ENCODE measurements at regions not wholly inside any gene's neighbourhood (a gene's known extent, or its start where the extent isn't known, plus 50 kb on each side); places are given as distances from the start of the nearest gene placed in this dataset.

- Histone ChIP-seq H3K4me3 (ENCODE audit: insufficient read depth, low read depth, low read length) (no peak overlapping the region), H3K36me3 (replicated peaks; ENCODE audit: control insufficient read depth, insufficient read depth, low read length) (no peaks in the 10 kb centered on the region), H3K27me3 (ENCODE audit: control insufficient read depth, insufficient read depth, low read length) (no peaks in the 10 kb centered on the region)
- DNase-seq: no peak
These were observed 418.0 kb downstream of the ZNF536 start for GRCh38 chr19:30790056-30790680.

- no peaks in the 10 kb centered on the region for H3K36me3 ChIP-seq (replicated peaks; ENCODE audit: control insufficient read depth, insufficient read depth, low read length)
- no peak overlapping the region for H3K4me3 ChIP-seq (ENCODE audit: insufficient read depth, low read depth, low read length)
- peak; percentile 3 for DNase-seq
- H3K27me3 ChIP-seq (ENCODE audit: control insufficient read depth, insufficient read depth, low read length): no peaks in the 10 kb centered on the region
These were observed 416.1 kb downstream of the ZNF536 start for GRCh38 chr19:30788105-30788765.

- H3K4me3 ChIP-seq (ENCODE audit: insufficient read depth, low read depth, low read length): no peak overlapping the region
- no peaks in the 10 kb centered on the region for H3K27me3 ChIP-seq (ENCODE audit: control insufficient read depth, insufficient read depth, low read length)
- H3K36me3 ChIP-seq (replicated peaks; ENCODE audit: control insufficient read depth, insufficient read depth, low read length): no peaks in the 10 kb centered on the region
- peak; percentile 41 for DNase-seq
These were observed 413.4 kb downstream of the ZNF536 start for GRCh38 chr19:30785458-30786137.

- no peak overlapping the region for H3K4me3 ChIP-seq (ENCODE audit: insufficient read depth, low read depth, low read length)
- H3K27me3 ChIP-seq (ENCODE audit: control insufficient read depth, insufficient read depth, low read length): no peaks in the 10 kb centered on the region
- H3K36me3 ChIP-seq (replicated peaks; ENCODE audit: control insufficient read depth, insufficient read depth, low read length): no peaks in the 10 kb centered on the region
- peak; percentile 84 for DNase-seq
These were observed 412.8 kb downstream of the ZNF536 start for GRCh38 chr19:30784850-30785457.

GRCh38 chr19:30783936-30784335, 411.8 kb downstream of the ZNF536 start:
- Histone ChIP-seq H3K4me3 (ENCODE audit: insufficient read depth, low read depth, low read length) (no peak overlapping the region), H3K27me3 (ENCODE audit: control insufficient read depth, insufficient read depth, low read length) (no peaks in the 10 kb centered on the region), H3K36me3 (replicated peaks; ENCODE audit: control insufficient read depth, insufficient read depth, low read length) (no peaks in the 10 kb centered on the region)
- DNase-seq: peak; percentile 7

GRCh38 chr19:30783212-30783611, 411.0 kb downstream of the ZNF536 start:
- Histone ChIP-seq H3K27me3 (ENCODE audit: control insufficient read depth, insufficient read depth, low read length) (no peaks in the 10 kb centered on the region), H3K4me3 (ENCODE audit: insufficient read depth, low read depth, low read length) (no peak overlapping the region), H3K36me3 (replicated peaks; ENCODE audit: control insufficient read depth, insufficient read depth, low read length) (no peaks in the 10 kb centered on the region)
- no peak for DNase-seq

- H3K27me3 ChIP-seq (ENCODE audit: control insufficient read depth, insufficient read depth, low read length): no peaks in the 10 kb centered on the region
- DNase-seq: peak; percentile 10
- no peak overlapping the region for H3K4me3 ChIP-seq (ENCODE audit: insufficient read depth, low read depth, low read length)
- no peaks in the 10 kb centered on the region for H3K36me3 ChIP-seq (replicated peaks; ENCODE audit: control insufficient read depth, insufficient read depth, low read length)
These were observed 409.3 kb downstream of the ZNF536 start for GRCh38 chr19:30781519-30781918.

GRCh38 chr19:30781047-30781446, 408.9 kb downstream of the ZNF536 start:
- Histone ChIP-seq H3K4me3 (ENCODE audit: insufficient read depth, low read depth, low read length) (no peak overlapping the region), H3K36me3 (replicated peaks; ENCODE audit: control insufficient read depth, insufficient read depth, low read length) (no peaks in the 10 kb centered on the region), H3K27me3 (ENCODE audit: control insufficient read depth, insufficient read depth, low read length) (no peaks in the 10 kb centered on the region)
- peak; percentile 3 for DNase-seq

GRCh38 chr19:30780456-30780855, 408.3 kb downstream of the ZNF536 start:
- no peaks in the 10 kb centered on the region for H3K36me3 ChIP-seq (replicated peaks; ENCODE audit: control insufficient read depth, insufficient read depth, low read length)
- DNase-seq: peak; percentile 2
- no peak overlapping the region for H3K4me3 ChIP-seq (ENCODE audit: insufficient read depth, low read depth, low read length)
- H3K27me3 ChIP-seq (ENCODE audit: control insufficient read depth, insufficient read depth, low read length): no peaks in the 10 kb centered on the region

- H3K27me3 ChIP-seq (ENCODE audit: control insufficient read depth, insufficient read depth, low read length): no peaks in the 10 kb centered on the region
- H3K36me3 ChIP-seq (replicated peaks; ENCODE audit: control insufficient read depth, insufficient read depth, low read length): no peaks in the 10 kb centered on the region
- peak; percentile 4 for DNase-seq
- H3K4me3 ChIP-seq (ENCODE audit: insufficient read depth, low read depth, low read length): no peak overlapping the region
These were observed 407.8 kb downstream of the ZNF536 start for GRCh38 chr19:30780032-30780431.

GRCh38 chr19:30778961-30779715, 407.0 kb downstream of the ZNF536 start:
- no peak for DNase-seq
- no peaks in the 10 kb centered on the region for H3K27me3 ChIP-seq (ENCODE audit: control insufficient read depth, insufficient read depth, low read length)
- no peaks in the 10 kb centered on the region for H3K36me3 ChIP-seq (replicated peaks; ENCODE audit: control insufficient read depth, insufficient read depth, low read length)
- H3K4me3 ChIP-seq (ENCODE audit: insufficient read depth, low read depth, low read length): no peak overlapping the region

- no peak for DNase-seq
- H3K4me3 ChIP-seq (ENCODE audit: insufficient read depth, low read depth, low read length): no peak overlapping the region
- H3K27me3 ChIP-seq (ENCODE audit: control insufficient read depth, insufficient read depth, low read length): no peaks in the 10 kb centered on the region
- H3K36me3 ChIP-seq (replicated peaks; ENCODE audit: control insufficient read depth, insufficient read depth, low read length): no peaks in the 10 kb centered on the region
These were observed 405.9 kb downstream of the ZNF536 start for GRCh38 chr19:30778061-30778460.

- no peaks in the 10 kb centered on the region for H3K36me3 ChIP-seq (replicated peaks; ENCODE audit: control insufficient read depth, insufficient read depth, low read length)
- H3K27me3 ChIP-seq (ENCODE audit: control insufficient read depth, insufficient read depth, low read length): no peaks in the 10 kb centered on the region
- DNase-seq: no peak
- H3K4me3 ChIP-seq (ENCODE audit: insufficient read depth, low read depth, low read length): no peak overlapping the region
These were observed 403.8 kb downstream of the ZNF536 start for GRCh38 chr19:30775956-30776355.

- Histone ChIP-seq H3K36me3 (replicated peaks; ENCODE audit: control insufficient read depth, insufficient read depth, low read length) (no peaks in the 10 kb centered on the region), H3K4me3 (ENCODE audit: insufficient read depth, low read depth, low read length) (no peak overlapping the region), H3K27me3 (ENCODE audit: control insufficient read depth, insufficient read depth, low read length) (no peaks in the 10 kb centered on the region)
- no peak for DNase-seq
These were observed 402.1 kb downstream of the ZNF536 start for GRCh38 chr19:30774252-30774766.
